K562 (cell line): ENCODE measurements at regions not wholly inside any gene's neighbourhood (a gene's known extent, or its start where the extent isn't known, plus 50 kb on each side); places are given as distances from the start of the nearest gene placed in this dataset.

Experiments used
- ARHGAP35 ChIP-seq: fragments of 450-650 bp; IDR thresholded peaks from 2 replicates; pipeline ENCODE4 v1.6.1; 2018; ENCODE audit not compliant: partially characterized antibody
- CREB5 ChIP-seq: fragments of 250-450 bp; sonication (Bioruptor Pico); IDR thresholded peaks from 2 replicates; pipeline ENCODE4 v1.5.0; 2020; ENCODE audit warnings: mild to moderate bottlenecking
- CTCF ChIP-seq, 3 experiments: IDR thresholded peaks in 2 of 3; conservative IDR thresholded peaks in 1 of 3; 2 replicates each; pipeline ENCODE4 v1.5.1; 2011 to 2012; ENCODE audit warnings: low read length in 3 of 3, mild to moderate bottlenecking in 3 of 3, control low read depth in 2 of 3, improper control_type of control experiment in 1 of 3, inconsistent platforms in 1 of 3, low read depth in 1 of 3, mixed read lengths in 1 of 3, moderate library complexity in 1 of 3; ENCODE audit not compliant: insufficient read depth in 2 of 3
- CTCFL ChIP-seq: IDR thresholded peaks from 2 replicates; pipeline ENCODE4 v1.6.1; 2011; ENCODE audit warnings: borderline replicate concordance, low read depth, mild to moderate bottlenecking, moderate library complexity, low read length; ENCODE audit not compliant: insufficient read depth, poor library complexity, severe bottlenecking
- DNMT1 ChIP-seq: fragments of 450-650 bp; IDR thresholded peaks from 2 replicates; pipeline ENCODE4 v1.6.1; 2016; ENCODE audit warnings: antibody characterized with exemption, mild to moderate bottlenecking
- FOSL1 ChIP-seq: fragments of 200-800 bp; sonication (Bioruptor generic); conservative IDR thresholded peaks from 2 replicates; pipeline ENCODE4 v1.6.1; 2016; ENCODE audit warnings: missing genetic modification characterization, missing compliant biosample characterization
- MAFK ChIP-seq: IDR thresholded peaks from 2 replicates; pipeline ENCODE4 v1.6.1; 2011; ENCODE audit warnings: low read length, improper control_type of control experiment
- SMC3 ChIP-seq: conservative IDR thresholded peaks from 2 replicates; pipeline ENCODE4 v1.6.1; 2011; ENCODE audit warnings: low read depth, low read length, improper control_type of control experiment; ENCODE audit not compliant: insufficient read depth
- ZBTB1 ChIP-seq: sonication (generic); formaldehyde crosslinking; IDR thresholded peaks from 2 replicates; pipeline ENCODE4 v1.8.1; 2023; ENCODE audit warnings: missing genetic modification reagents, low read depth, mild to moderate bottlenecking, borderline replicate concordance
- ZFX ChIP-seq: sonication (generic); formaldehyde crosslinking; IDR thresholded peaks from 2 replicates; pipeline ENCODE4 v1.8.0; 2022; ENCODE audit warnings: mild to moderate bottlenecking, missing genetic modification reagents, moderate library complexity
- ZKSCAN1 ChIP-seq: fragments of 150-350 bp; IDR thresholded peaks from 2 replicates; pipeline ENCODE4 v1.6.1; 2016; ENCODE audit warnings: low read depth, low read length
- ZNF274 ChIP-seq: IDR thresholded peaks from 2 replicates; pipeline ENCODE4 v1.6.1; 2011; ENCODE audit warnings: low read depth, mild to moderate bottlenecking, low read length, moderate library complexity, borderline replicate concordance

GRCh38 chr19:28164214-28164613 is 1048.7 kb downstream of the UQCRFS1 start:
- no peak for TF ChIP-seq CTCF (IDR thresholded peaks at IDR 0.05 in 2 of 3, conservative IDR thresholded peaks at IDR 0.05 in 1 of 3; ENCODE audit: insufficient read depth in 2 of 3, low read depth in 1 of 3, low read length in 3 of 3)
- TF ChIP-seq ZBTB1, result no peak
- TF ChIP-seq SMC3, result no peak
- TF ChIP-seq MAFK, result no peak
- no peak for TF ChIP-seq DNMT1
- no peak for TF ChIP-seq CREB5 (CRISPR knock-in tag)
- no peak for TF ChIP-seq ARHGAP35
- no peak for TF ChIP-seq FOSL1
- TF ChIP-seq ZFX (CRISPR knock-in tag), result no peak
- no peak for TF ChIP-seq ZKSCAN1
- no peak for TF ChIP-seq CTCFL
- TF ChIP-seq ZNF274, result no peak
